Choroid plexus epithelial cell (primary cell): ENCODE measurements at regions not wholly inside any gene's neighbourhood (a gene's known extent, or its start where the extent isn't known, plus 50 kb on each side); places are given as distances from the start of the nearest gene placed in this dataset.

Experiments
- DNase-seq: peaks from one replicate; pipeline ENCODE4 v3.0.0-alpha.2; 2010; ENCODE audit warnings: low read depth
- H3K4me3 ChIP-seq: 2 replicates; pipeline ENCODE4 v1.5.1; 2011; ENCODE audit warnings: low read depth, mild to moderate bottlenecking, control low read depth, low read length, moderate library complexity
- CTCF ChIP-seq: conservative IDR thresholded peaks from 2 replicates; pipeline ENCODE4 v1.5.1; 2011; ENCODE audit warnings: low read depth, mild to moderate bottlenecking, control low read depth, inconsistent platforms, low read length, moderate library complexity

GRCh38 chr5:29889051-29889450 lies 1304.4 kb upstream of the CDH6 start:
- TF ChIP-seq CTCF = no peak
- no peak overlapping the region for H3K4me3 ChIP-seq
- DNase-seq = no peak

GRCh38 chr5:29885595-29885994 lies 1307.9 kb upstream of the CDH6 start:
- no peak overlapping the region for H3K4me3 ChIP-seq
- no peak for TF ChIP-seq CTCF
- DNase-seq = no peak

- no peak for TF ChIP-seq CTCF
- DNase-seq = no peak
- H3K4me3 ChIP-seq = no peak overlapping the region
These were observed 1311.5 kb upstream of the CDH6 start for GRCh38 chr5:29882036-29882435.

GRCh38 chr5:29879401-29879800 lies 1314.1 kb upstream of the CDH6 start:
- no peak for DNase-seq
- H3K4me3 ChIP-seq = no peak overlapping the region
- no peak for TF ChIP-seq CTCF

- TF ChIP-seq CTCF = no peak
- DNase-seq = no peak
- no peak overlapping the region for H3K4me3 ChIP-seq
These were observed 1314.9 kb upstream of the CDH6 start for GRCh38 chr5:29878599-29878998.

- DNase-seq = no peak
- H3K4me3 ChIP-seq = no peak overlapping the region
- TF ChIP-seq CTCF = no peak
These were observed 1326.3 kb upstream of the CDH6 start for GRCh38 chr5:29867155-29867554.

- no peak for DNase-seq
- TF ChIP-seq CTCF = no peak
- H3K4me3 ChIP-seq = no peak overlapping the region
These were observed 1339.7 kb upstream of the CDH6 start for GRCh38 chr5:29853711-29854220.
